Right lobe of liver (tissue), 6 donors: ENCODE measurements at regions not wholly inside any gene's neighbourhood (a gene's known extent, or its start where the extent isn't known, plus 50 kb on each side); places are given as distances from the start of the nearest gene placed in this dataset.

Experiments used
- ATAC-seq, 4 donors: fragments of 200-7000 bp; cut with Tn5 transposase; one replicate each; pipeline ENCODE4 v1.9.1; 2020; ENCODE audit warnings: mild to moderate bottlenecking in 4 of 4, moderate library complexity in 4 of 4
- DNase-seq, 3 donors: peaks; one replicate each; pipeline ENCODE4 v3.0.0-alpha.2; 2020
- H3K27ac ChIP-seq, 3 donors: fragments of 200-600 bp; one replicate each; pipeline ENCODE4 v1.8.0; 2022
- H3K27me3 ChIP-seq, 2 donors: fragments of 200-600 bp; one replicate each; pipeline ENCODE4 v1.8.0; 2022
- H3K36me3 ChIP-seq, 4 donors: fragments of 200-600 bp; sonication (generic) in 1 of 4; one replicate each; pipeline versions ENCODE4 v1.5.1 to v1.8.0; 2017 to 2022; ENCODE audit warnings: control low read depth in 1 of 4
- H3K4me1 ChIP-seq, 4 donors: fragments of 200-600 bp; sonication (generic) in 1 of 4; one replicate each; pipeline versions ENCODE4 v1.5.1 to v1.8.0; 2017 to 2022; ENCODE audit warnings: control low read depth in 1 of 4
- H3K4me3 ChIP-seq, 3 donors: fragments of 200-600 bp; one replicate each; pipeline ENCODE4 v1.8.0; 2022
- H3K9me3 ChIP-seq, 4 donors: fragments of 200-600 bp; sonication (generic) in 1 of 4; one replicate each; pipeline versions ENCODE4 v1.5.1 to v1.8.0; 2017 to 2022; ENCODE audit warnings: control low read depth in 1 of 4
- CTCF ChIP-seq, 4 donors: fragments of 200-600 bp in 3 of 4; fragments of 450-650 bp in 1 of 4; IDR thresholded peaks; one replicate each; pipeline versions ENCODE4 v1.5.1 to v1.8.0; 2016 to 2022; ENCODE audit warnings: antibody characterized with exemption in 4 of 4, mild to moderate bottlenecking in 2 of 4
- POLR2A ChIP-seq: fragments of 450-650 bp; IDR thresholded peaks from one replicate; pipeline ENCODE4 v1.6.1; 2017; ENCODE audit warnings: antibody characterized with exemption, mild to moderate bottlenecking
- WGBS: methylation state at CpG from one replicate; pipeline ENCODE4 v1.1.6; 2018; ENCODE audit warnings: low coverage, low lambda C conversion rate; ENCODE audit not compliant: insufficient coverage; ENCODE audit errors: missing lambda C conversion rate; 5-methylcytosine and 5-hydroxymethylcytosine counted together
- intact Hi-C, 2 donors: fragments of 100-400 bp; cut with DNase I; formaldehyde crosslinking; loops; one replicate each; pipeline versions ENCODE4 v1.11.2 to v1.14.1; 2022
- donor health status: DM: no; HTN: yes; CAD: no.
- donor health status: DM: no; HTN: no; CAD: no.
- donor health status: DM: no; HTN: no; CAD: no.
- donor health status: DM: no; HTN: yes; CAD: no.
- donor health status: DM: no; HTN: yes; CAD: no.

DNA sequence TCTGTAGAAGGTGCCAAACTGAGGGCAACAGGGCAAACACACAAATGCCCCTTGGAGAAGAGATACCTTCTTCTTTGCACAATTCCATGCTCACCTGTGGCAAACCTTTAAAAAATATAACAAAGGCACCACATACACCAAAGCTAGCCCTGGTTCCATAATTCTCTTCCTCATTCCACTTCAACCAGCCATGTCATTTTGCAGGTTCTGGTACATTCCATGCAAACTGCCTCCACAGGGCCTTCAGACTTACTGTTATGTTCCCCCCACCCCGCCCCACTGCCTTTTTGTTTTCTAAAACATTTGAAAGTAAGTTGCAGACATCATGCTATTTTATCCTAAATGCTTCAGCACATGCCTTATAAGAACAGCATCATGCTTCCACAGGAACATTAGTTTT lies 269.0 kb downstream of the NSUN3 start:
- H3K27ac ChIP-seq = no peak overlapping the region
- no peak for TF ChIP-seq CTCF (IDR thresholded peaks at IDR 0.05)
- TF ChIP-seq POLR2A = no peak
- no peaks in the 10 kb centered on the region for H3K4me1 ChIP-seq
- 50% methylated on average over 1 of the region's 1 CpG for whole genome bisulfite sequencing
- no peak overlapping the region for H3K4me3 ChIP-seq
- no peaks in the 10 kb centered on the region for H3K9me3 ChIP-seq
- DNase-seq (no peak), ATAC-seq (no peak)
- H3K27me3 ChIP-seq = no peaks in the 10 kb centered on the region
- H3K36me3 ChIP-seq = no peaks in the 10 kb centered on the region
- intact Hi-C loops = no loop called here

DNA sequence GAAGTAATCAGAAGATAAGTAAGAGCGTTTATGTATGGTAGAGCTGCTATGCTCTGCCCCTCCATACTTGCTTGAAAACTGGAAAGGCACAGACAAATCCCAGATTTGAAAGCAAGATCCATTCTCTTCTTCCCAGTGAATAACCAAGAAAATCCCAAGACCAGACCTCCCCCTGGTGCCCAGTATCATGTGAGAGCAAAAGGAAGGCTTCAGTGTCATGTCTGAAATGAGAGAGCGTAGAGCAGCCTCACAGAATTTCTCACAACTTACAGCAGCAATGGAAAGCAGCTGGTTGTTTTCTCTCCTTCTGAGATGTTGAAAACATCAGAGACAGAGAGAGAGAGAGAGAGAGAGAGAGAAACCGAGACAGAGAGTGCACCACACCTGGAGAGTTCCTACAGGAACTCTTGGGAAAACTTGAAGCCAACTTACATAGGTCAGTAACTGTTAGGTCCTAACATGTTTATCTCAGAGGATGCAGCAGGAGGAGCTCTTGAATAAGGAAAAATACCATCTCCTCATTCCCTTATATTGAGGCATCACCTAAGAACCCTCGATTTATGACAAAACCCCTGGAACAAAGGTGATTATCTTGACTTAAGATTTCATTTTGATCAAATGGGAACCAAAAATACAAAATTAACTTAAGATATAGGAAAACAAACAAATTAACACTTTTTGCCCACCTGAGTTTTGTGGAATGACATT lies 273.3 kb downstream of the NSUN3 start:
- Histone ChIP-seq H3K36me3 (no peaks in the 10 kb centered on the region), H3K9me3 (no peaks in the 10 kb centered on the region), H3K27me3 (no peaks in the 10 kb centered on the region), H3K27ac (no peak overlapping the region), H3K4me3 (no peak overlapping the region), H3K4me1 (no peaks in the 10 kb centered on the region)
- 18% methylated on average over 3 of the region's 4 CpGs for WGBS
- peak; percentile 39 to 55 (median 52) for TF ChIP-seq CTCF (IDR thresholded peaks at IDR 0.05)
- no peak for TF ChIP-seq POLR2A
- intact Hi-C loops = no loop called here
- ATAC-seq = peak; percentile 76 to 87 (median 82)
- no peak for DNase-seq

GRCh38 chr3:94345101-94345500 lies 282.2 kb downstream of the NSUN3 start:
- WGBS = 90% methylated on average over 11 of the region's 13 CpGs

GRCh38 chr3:94349310-94349878 lies 286.5 kb downstream of the NSUN3 start:
- TF ChIP-seq CTCF (IDR thresholded peaks at IDR 0.05) (no peak), POLR2A (no peak)
- H3K27me3 ChIP-seq = no peaks in the 10 kb centered on the region
- no peaks in the 10 kb centered on the region for H3K36me3 ChIP-seq
- no peak overlapping the region for H3K27ac ChIP-seq
- H3K4me3 ChIP-seq = no peak overlapping the region
- intact Hi-C loops = no loop called here
- H3K9me3 ChIP-seq = no peaks in the 10 kb centered on the region
- ATAC-seq = no peak
- no peak for DNase-seq
- no peaks in the 10 kb centered on the region for H3K4me1 ChIP-seq
- WGBS = 33% methylated on average over 4 of the region's 4 CpGs

More at GRCh38 chr3:94345101-94345500, 282.2 kb downstream of the NSUN3 start:
- no peaks in the 10 kb centered on the region for H3K4me1 ChIP-seq
- ATAC-seq (no peak), DNase-seq (no peak)
- H3K9me3 ChIP-seq = no peaks in the 10 kb centered on the region
- intact Hi-C loops = no loop called here
- no peak overlapping the region for H3K4me3 ChIP-seq
- TF ChIP-seq POLR2A = no peak
- no peak for TF ChIP-seq CTCF (IDR thresholded peaks at IDR 0.05)
- H3K36me3 ChIP-seq = no peaks in the 10 kb centered on the region
- H3K27me3 ChIP-seq = no peaks in the 10 kb centered on the region
- H3K27ac ChIP-seq = no peak overlapping the region
